ENCODE measurements at regions not wholly inside any gene's neighbourhood (a gene's known extent, or its start where the extent isn't known, plus 50 kb on each side); places are given as distances from the start of the nearest gene placed in this dataset.

DNA sequence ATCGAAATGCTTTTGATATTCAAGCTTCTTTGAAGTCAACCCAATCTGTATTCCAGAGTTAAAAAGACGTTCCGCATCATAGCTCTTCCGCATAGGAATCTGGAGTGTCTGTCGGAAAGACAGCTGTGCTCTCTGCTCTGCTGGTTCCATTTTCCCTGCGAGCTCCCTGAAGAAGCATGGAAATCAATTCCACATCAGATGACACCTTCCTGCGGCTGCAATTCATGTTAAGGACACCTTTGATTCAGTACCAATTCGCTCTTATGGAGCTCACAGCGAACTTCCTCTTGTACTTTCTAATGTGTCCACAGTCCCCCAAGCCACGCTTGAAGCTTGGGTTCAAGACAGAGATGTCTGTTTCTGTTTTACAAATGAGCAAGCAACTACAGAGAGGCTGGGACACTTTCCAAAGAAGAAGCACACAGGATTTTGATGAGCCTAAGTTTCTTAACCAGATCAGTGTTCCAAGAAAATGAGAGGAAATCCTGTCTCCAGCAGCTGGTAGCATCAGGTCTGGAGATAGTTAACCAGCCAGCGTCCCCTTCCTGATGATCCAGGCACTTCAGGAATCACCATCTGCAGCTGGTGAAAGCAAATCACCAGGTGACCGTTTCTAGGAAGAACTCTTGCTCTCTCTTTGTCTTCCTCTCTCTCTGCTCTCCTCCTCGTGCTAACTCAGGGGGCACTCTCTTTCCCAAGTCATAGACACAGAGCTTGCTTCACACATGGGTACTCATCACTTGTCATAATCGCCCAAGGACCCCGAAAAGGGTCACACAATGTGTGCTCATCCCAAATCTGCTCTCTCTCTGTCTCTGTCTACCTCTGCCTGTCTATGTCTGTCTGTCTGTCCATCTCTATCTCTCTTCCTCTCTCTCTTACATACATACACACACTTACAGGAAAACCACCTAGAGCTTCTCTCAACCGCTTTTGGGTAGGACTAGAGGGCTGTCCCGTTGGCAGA, 281.8 kb downstream of the FAM43A start:
- no peak for DNase-seq (ENCODE audit: low read depth in 2 of 2)

DNA sequence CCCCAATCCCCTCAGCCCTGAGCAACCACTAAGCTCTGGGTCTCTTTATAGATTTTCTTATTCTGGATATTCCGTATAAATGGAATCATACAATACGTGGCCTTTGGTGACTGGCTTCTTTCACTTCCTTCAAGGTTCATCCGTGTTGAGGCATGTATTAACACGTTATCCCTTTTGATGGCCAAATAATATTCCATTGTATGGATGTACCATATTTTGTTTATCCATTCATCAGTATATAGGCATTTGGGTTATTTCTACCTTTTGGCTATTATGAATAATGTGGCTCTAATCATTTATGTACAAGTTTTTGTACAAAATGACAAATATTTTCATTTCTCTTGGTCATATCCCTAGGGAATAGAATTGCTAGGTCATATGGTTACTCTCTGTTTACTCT, 284.4 kb downstream of the FAM43A start:
- DNase-seq (ENCODE audit: low read depth in 2 of 2), result no peak

DNA sequence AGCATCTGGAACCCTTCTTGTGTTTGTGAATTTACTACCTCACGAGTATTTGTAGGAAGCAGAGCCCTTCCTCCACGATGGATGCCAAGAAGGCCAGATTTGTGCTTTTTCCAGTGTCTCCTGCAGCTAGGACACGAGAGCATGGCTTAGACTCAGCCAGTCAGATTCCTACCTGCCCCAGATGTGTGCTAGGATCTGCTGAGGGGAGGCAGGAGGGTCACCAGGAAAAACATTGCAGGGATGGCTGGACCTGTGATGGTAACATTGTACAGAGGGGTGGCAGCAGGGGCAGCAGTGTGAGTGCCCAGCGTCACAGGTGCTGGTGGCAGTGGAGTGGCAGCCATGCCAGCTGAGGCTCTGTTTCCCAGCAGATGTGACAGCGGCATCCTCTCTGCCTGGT, 285.3 kb downstream of the FAM43A start:
- DNase-seq (ENCODE audit: low read depth in 2 of 2), result no peak

DNA sequence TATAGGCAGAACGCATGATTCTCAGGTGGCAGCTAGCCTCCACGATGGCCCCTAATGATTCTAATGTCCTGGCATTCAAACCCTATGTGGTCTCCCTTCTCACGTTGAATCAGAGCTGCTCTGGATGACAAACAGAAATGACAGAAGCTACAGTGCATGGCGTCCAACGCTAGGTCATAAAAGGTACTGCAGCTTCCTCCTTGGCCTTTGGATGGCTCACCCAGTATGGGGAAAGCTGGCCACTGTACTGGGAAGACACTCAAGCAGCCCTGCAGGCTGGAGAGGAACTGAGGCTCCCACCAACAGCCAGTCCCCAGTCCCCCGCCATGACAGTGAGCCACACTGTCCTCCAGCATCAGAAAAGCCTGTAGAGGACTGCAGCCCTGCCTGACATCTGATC, 286.3 kb downstream of the FAM43A start:
- no peak for DNase-seq (ENCODE audit: low read depth in 2 of 2)

DNA sequence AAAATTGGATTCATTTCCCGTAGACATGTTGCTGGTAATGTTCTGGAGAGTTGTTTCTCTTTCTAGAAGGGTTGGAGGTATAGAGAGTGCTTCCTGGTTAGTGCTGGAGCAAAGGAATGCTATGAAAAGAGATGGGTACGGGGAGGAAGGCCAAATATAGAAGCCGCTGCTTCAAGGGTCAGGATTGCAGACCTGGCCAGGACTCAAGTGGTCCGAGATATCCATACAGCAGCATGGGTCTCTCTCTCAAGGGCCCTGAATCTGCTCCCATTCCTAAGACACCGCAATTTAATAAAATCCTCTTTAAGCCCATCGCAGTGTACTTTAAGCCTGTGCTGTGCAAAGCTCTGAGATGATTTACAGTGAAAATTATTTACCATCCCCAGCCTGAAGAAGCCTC, 287.0 kb downstream of the FAM43A start:
- DNase-seq (ENCODE audit: low read depth in 2 of 2), result no peak

DNA sequence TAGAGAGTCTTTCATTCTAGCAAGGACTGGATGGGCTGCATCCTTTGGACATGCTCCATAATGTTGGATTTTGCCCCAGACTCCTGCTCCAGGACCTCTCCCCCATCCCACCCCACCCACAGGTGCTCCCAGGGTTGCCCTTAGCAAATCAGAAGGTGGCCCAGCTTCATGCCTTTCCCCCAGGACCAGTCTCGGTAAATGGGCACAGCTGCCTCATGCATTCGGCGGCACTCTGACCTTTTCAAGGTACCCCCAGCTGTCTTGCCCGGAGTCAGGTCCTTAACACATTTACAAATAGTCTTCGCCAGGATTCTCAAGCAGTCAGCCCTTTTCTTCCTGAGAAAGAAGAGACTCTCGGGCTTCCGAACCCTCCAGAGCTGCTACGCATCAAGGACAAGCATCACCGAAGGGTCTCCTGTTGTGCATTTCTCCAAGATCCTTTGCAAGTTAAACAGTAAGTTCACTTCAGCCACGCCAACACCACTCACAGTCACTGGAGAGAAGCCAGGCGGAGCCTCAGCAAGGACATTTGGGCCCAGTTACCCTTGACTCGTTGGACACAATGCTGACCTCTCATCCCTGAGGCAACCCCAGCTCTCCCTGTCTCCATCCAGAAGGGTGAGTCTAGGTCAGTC, 287.8 kb downstream of the FAM43A start:
- DNase-seq (ENCODE audit: low read depth in 2 of 2), result no peak

DNA sequence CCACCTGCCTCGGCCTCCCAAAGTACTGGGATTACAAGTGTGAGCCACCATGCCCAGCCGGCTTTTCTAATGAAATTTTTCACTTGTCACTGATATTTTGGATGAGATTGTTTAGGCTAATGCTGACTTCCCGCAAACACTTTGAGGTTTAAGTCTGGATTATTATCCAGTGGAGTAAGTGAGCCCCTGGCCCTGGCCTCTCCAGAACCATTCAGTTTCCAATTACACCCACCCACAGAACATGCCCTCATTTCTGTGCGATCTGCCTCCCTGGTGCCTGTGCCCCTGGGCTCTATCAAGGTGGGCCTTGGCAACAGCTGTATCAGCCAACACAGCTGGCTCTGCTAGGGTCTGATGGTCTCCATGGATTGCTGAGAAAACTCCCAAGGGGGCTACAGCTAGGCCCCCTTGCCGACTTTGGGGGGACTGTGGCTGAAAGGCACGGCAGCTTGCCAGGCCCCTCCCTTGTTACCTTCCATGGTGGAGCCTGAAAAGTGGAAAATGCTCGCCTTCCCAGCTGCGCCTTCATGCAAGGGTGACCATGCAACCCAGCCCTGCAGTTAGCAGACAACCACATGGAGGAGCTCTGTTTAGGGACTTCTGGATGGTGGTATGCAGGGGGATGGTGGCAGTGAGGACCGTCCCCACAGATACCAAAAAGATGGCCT, 288.9 kb downstream of the FAM43A start:
- DNase-seq (ENCODE audit: low read depth in 2 of 2), result no peak

DNA sequence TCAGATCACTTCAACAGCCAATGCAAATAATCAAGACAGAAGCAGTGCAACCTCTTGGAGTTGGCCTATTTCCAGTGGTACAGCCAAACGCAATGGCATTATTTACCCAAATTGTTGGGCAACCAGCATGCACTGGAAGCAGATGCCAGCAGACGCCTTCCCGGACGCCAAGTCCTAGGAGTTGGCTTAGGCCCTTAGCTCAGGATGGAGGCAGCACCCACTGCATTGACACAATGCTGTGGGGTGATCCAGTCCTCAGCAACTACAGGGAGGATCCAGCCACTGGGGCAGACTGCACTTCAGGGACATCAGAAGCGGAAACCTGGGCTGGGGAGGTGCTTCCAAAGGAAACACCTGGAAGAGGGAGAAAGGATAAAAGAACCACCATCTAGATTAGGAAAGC, 290.4 kb downstream of the FAM43A start:
- DNase-seq (ENCODE audit: low read depth in 2 of 2), result no peak

DNA sequence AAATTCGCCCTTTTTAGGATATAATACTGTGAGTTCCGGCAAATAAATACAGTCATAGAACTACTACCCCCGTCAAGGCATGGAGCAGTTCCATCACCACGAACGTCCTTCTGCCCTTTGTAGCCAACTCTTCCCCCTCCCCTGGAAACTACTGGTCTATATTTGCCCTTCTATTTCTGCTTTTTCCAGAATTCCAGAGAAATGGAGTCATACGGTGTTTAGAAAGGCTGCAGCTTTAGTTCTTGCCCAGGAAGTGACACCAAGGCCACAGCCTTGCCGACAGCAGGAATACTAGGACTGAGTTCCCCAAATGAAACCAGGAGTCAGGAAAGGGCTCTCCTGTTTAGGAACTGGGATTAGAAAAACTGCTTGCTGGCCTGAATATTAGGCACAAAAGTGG, 291.2 kb downstream of the FAM43A start:
- DNase-seq (ENCODE audit: low read depth in 2 of 2), result no peak

DNA sequence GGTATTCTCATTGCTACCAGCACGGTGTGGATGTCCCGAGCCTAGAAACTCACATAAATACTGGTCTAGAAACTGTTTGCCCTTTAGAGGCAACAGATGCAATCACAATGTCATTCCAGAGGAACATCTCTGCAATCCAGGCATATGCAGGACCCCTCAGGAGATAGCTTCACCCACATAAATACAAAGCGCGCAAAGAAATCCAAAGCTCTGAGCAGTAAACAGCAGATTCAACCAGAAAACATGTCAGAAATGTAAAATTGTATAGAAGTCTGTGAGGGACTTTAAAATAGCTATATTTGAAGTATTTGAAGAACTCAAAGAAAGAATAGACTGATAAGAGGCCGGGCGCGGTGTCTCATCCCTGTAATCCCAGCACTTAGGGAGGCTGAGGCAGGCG, 291.7 kb downstream of the FAM43A start:
- no peak for DNase-seq (ENCODE audit: low read depth in 2 of 2)

DNA sequence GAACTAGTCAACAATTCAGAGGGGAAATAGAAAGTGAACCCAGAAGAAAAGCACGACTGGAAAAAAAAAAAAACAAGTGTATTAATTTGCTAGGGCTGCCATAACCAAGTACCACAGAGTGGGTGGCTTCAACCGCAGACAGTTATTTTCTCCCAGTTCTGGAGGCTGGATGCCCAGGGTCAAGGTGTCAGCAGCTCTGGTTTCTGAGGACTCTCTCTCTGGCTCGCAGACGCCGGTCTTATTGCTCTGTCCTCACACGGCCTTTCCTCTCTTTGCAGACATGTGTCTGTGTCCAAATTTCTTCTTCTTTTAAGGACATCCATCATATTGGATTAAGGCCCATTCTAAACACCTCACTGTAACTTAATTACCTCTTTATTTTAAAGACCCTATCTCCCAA, 291.8 kb downstream of the XXYLT1 start:
- no peak for DNase-seq (ENCODE audit: low read depth in 2 of 2)

DNA sequence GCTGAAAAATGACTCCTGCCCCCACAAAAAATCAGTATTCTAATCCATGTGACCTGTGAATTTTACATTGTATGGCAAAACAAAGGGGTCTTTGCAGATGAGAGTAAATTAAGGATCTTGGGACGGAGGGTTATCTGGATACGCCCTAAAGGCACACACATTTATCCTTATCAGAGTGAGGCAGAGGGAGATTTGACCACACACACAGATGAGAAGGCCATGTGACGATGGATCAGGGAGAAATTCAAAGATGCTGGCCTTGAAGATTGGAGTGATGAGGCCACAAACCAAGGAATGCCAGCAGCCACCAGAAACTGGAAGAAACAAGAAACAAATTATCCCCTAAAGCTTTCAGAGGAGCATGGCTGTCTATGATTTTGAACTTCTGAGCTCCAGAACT, 288.5 kb downstream of the XXYLT1 start:
- DNase-seq (ENCODE audit: low read depth in 2 of 2), result no peak

DNA sequence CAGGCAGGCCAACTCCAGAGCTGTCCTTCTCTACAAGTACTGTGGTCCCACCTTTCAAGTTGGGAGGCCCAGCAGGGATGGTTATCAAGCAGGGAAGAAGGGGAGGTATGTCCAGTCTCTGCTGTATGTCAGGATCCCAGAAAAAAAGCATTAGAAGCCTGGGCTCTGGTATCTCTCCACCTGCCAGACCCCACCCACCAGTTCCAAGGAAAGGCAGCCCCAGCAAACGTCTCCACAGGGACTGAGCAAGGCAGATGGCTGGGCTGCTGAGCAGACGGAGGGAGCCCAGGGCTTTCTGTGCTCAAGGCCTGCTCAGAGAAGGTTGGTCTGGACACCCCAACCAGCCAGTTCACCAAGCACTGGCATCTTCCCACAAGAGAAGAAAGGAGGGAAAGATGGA, 287.8 kb downstream of the XXYLT1 start:
- no peak for DNase-seq (ENCODE audit: low read depth in 2 of 2)

DNA sequence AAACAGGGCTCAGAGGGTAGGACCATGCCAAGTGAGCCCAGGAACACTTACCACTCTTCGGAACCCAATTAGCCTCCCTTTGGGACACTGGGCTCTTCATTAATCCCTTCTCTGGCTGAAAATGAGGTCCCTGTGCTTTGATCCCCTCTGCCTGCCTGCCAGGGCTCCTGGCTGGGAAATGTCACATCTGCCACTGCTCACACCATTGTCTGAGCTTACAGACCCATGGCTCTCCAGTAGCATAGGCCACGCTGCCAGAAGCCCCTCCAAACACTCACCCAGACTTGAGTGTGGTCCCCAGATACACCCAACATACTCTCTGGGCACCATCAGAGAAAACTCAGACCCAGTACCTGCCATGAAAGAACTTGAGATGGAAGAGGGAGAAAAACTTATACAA, 287.3 kb downstream of the XXYLT1 start:
- DNase-seq (ENCODE audit: low read depth in 2 of 2), result no peak

DNA sequence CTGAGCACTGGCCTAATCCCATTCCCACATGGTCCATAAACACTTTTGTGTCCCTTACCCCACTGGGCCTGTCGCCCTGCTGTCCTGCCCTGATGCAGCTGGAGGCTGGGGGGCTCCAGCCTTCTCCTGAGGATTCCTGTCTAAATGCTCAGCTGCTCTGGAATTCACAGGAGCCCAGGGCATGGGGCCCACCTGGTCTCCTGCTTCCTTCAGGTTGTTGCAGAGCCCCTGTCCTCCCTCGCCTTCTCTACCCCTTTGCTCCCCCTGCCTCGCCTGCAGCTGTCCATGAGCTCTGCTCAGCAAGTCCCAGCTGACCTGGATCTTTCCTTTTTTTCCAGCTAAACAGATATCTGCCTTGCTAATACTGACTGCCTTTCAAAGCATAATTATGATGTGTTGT, 286.9 kb downstream of the XXYLT1 start:
- DNase-seq (ENCODE audit: low read depth in 2 of 2), result no peak

DNA sequence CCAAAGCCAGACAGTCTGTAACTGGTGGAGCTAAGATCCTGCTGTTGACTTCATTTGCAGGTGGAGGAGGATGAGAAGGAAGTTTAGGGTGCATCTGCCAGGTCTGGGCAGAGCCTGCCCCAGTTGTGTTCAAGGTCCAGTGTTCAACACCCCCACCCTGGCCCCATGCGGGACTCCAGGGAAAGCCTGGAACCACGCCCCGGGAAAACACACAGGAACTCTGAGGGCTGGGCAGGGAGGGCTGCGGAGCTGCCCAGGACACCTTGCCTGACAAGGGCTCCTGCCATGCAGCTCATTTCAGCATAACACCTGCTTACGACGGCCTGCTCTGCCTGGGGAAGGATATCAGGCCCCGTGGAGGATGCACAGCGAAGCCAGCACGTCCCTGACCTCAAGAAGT, 286.3 kb downstream of the XXYLT1 start:
- DNase-seq (ENCODE audit: low read depth in 2 of 2), result no peak

DNA sequence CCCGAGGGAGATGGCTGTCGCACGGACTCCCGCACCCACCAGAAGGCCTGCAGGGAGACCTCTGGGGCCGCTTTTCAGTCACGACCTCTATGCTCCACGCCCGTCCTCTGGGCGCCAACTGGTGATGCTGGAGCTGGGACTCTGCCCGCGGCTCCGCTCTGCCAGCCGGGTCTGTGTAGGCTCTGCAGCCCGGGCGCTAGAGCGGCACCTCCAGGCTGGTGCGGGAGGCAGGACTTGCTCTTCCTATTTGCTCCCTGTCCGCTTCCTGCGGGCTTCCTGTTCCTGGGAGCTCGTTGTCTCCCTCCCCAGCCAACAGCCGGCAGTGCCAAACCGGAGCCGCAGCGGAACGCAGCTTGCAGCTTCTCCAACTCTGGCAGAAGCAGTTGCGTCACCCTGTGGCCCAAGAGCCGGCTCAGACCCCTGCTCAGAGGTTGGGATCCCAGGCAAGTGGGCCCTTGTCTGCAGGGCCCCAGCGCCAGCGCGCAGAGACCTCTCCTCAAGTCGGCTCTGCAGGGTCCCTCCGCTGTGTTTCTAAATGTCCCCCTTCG, 285.9 kb downstream of the XXYLT1 start:
- no peak for DNase-seq (ENCODE audit: low read depth in 2 of 2)

DNA sequence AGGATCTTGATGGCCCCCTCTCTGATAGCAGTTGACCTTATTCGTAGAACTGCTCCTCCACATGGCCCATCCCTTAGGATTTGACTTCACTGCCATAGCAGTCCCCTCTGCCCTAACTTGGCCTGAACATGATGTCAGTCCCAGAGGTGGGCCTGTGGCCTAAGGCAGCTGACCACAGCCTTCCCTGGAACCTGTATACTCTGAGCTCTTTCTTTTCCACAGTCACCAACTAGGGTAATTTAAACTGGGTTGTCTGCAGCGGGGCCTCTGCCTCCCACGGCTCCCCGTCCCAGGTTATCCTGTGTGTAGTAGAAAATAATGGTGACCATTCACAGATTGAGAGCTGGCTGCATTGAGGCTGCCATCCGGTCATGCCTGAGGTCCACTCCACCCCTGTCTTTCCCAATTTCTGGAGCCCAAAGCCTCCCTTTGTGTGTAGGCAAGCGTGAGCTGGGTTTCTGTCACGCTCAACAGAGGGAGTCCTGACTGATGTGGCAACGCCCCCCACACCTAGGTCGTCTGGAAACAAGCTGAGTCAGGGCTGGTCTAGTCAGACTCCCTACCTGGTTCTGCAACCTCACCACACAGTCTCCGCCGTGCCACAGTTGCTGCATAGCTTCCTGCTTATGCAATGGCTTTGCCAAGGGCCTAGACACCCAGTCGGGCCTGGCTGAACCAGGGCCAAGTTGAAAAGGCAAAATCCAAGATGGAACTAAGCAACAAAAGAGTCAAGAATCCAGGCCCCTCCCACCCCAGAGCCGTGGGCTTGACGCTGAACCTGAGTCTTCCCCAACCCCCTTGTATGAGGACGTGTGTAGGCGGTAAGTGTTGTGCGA, 284.5 kb downstream of the XXYLT1 start:
- DNase-seq (ENCODE audit: low read depth in 2 of 2), result no peak

DNA sequence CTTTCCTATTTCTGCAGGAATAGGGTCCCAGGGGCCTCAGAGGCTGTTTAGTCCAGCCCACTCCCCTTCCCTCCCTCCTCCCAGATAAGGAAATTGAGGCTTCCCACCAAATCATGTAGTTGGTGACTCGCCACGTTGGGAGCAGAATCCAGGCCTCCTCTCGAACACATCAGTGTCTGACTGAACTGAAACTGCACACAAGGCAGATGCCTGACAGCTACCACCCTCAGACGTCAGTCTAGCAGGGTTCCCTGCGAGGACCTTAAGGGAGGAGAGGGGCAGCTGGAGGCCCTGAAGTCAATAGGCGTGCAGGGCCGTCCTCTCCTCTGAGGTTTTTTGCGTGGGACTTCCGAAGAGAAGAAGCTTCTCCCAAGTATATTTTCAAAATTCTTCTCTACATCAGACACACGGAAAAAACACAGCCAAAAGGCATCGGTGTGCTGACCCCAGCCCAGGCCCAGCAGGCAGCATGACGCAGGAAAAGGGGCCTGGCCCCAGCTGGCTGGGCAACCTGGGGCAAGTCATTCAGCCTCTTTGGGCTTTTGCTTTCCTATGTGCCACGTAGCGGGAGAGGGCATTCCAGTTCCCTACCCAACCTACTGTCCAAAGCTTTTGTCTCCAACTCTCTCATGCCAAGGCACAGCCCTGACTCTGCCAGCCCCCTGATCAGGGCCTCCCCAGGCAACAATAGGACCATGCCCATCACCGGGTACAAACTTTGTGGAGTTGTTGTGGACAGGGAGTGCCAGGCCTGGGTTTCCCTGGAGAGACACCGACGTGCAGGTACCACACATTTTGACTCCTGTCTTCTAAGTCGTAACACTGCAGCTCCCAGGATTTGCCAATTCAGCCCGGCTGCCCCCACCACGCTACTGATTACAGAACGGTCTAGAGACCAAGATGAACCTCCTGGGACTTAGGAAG, 283.1 kb downstream of the XXYLT1 start:
- no peak for DNase-seq (ENCODE audit: low read depth in 2 of 2)

DNA sequence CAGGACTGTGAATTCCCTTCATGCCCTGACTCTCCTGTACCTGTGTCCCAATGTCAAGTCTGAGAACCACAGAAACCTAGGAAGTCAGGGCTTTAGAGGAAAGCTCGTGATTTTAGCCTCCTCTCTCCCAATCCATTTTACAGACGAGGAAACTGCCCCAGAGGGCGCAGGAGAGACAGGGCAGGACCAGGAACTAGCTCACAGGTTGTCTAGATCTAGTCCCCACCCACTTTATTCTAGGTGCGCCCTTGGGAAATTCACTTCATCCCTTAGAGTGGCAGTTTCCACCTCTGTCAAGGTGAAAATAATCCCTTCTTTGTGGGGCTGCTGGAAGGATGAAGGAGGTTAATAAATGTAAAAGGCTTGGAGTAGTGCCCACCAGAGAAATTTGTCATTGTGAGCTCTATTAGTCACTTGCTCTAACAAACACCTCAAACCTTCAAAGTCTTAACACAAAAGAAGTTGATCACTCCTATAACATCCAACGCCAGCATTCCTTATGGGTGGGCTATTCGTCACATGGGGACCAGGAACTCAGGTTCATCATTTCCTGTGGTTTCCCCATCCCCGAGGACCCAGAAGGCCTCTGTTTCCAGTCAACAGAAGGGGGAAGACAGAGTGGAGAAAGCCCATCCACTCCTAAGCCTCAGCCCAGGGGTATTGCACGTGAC, 282.3 kb downstream of the XXYLT1 start:
- no peak for DNase-seq (ENCODE audit: low read depth in 2 of 2)

Measured in stimulated activated CD8-positive, alpha-beta memory T cell treated with anti-CD3 and anti-CD28 coated beads, Interleukin-15, amount 100 ng/mL, for 4 hours (primary cell).